HG03159 (cell line): ENCODE measurements at regions not wholly inside any gene's neighbourhood (a gene's known extent, or its start where the extent isn't known, plus 50 kb on each side); places are given as distances from the start of the nearest gene placed in this dataset.
"Not testable (repeated sequence)": the region's sequence is repeated elsewhere in the genome, so short reads cannot be mapped to it uniquely, and the experiment has no call there.

Experiments used
- ATAC-seq: cut with Tn5 transposase; IDR thresholded peaks from one replicate; pipeline ENCODE4 v1.9.1; 2021; ENCODE audit warnings: mild to moderate bottlenecking, moderate library complexity; ENCODE audit not compliant: unreplicated experiment

- ATAC-seq = not testable (repeated sequence)
These were observed 105.5 kb downstream of the BUD13 start for GRCh38 chr11:116667318-116667717.

- ATAC-seq = not testable (repeated sequence)
These were observed 106.0 kb downstream of the BUD13 start for GRCh38 chr11:116666673-116667249.

- ATAC-seq = no peak
These were observed 107.3 kb downstream of the BUD13 start for GRCh38 chr11:116665523-116665922.

GRCh38 chr11:116661056-116661455 lies 111.7 kb downstream of the BUD13 start:
- no peak for ATAC-seq

GRCh38 chr11:116660011-116660410 lies 112.8 kb downstream of the BUD13 start:
- ATAC-seq = no peak

GRCh38 chr11:116658876-116659535 lies 113.8 kb downstream of the BUD13 start:
- ATAC-seq = no peak

GRCh38 chr11:116657842-116658825 lies 114.7 kb downstream of the BUD13 start:
- no peak for ATAC-seq

- ATAC-seq = no peak
These were observed 116.8 kb downstream of the BUD13 start for GRCh38 chr11:116656011-116656410.

- no peak for ATAC-seq
These were observed 118.3 kb downstream of the BUD13 start for GRCh38 chr11:116654526-116654925.

GRCh38 chr11:116653206-116653605 lies 119.6 kb downstream of the BUD13 start:
- ATAC-seq = no peak

- ATAC-seq = no peak
These were observed 121.0 kb downstream of the BUD13 start for GRCh38 chr11:116651737-116652237.

GRCh38 chr11:116651098-116651736 lies 121.6 kb downstream of the BUD13 start:
- ATAC-seq = no peak

DNA sequence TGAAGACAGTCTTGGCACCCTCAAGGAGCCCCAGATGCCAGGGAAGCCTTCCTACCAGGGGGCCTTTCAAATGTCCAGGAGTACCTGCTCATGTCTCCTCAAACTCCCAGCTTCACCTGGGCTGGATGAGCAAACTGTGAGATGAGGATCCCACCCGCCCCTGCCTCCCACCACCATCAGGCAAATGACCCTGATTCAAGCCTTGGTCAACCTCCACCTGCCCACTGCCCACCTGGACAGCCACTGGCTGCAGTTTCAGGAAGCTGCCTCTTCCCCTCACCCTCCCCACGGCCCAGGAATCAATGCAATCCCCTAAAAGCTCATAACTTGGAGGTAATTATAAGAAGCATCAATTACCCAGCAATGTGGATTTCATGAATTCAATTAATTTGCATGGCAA lies 122.7 kb downstream of the BUD13 start:
- ATAC-seq = no peak

GRCh38 chr11:116649268-116649667 lies 123.5 kb downstream of the BUD13 start:
- ATAC-seq = no peak

DNA sequence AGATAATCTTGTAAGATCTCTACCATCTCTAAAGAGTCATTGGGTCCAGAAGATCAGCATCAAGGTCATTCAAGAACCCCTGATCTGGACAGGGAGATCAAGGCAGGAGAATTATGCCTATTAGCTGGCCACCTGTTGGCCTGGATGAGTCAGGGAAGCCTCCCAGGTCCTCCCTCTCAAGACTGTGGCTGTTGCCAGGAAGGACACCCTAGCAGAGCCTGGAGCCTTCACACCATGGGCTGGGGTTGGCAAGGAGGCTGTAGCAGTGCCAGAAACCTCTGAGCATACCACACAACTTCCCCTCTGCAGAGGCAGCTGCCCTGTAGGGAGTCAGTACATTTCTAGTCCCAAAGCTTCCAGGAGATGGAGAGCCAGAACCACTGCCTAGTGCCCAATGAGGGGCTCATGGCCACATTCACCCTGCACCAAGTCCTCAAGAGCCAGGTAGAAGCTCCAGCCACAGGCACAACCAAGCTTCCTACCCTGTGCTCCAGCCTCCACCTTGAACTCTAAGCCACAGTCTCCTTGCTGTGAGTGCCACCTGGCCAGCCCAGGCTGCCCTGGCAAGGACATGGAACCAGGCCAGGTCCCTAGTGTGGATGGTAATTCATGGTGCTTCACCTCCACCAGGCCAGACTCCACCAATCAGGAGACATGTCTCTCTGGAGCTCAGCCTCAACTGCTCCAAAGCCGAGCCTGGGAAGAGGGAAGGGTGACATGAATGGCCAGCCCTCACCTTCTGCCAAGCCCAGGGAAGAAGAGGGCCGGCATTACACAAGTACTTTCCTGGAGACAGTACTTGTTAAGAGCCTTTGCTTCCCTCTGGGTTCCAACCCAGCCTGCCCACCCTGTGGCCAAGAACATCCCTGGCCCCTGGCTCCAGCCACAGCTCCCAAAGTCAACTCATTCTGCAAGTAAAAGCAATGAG lies 124.3 kb downstream of the BUD13 start:
- ATAC-seq = no peak

DNA sequence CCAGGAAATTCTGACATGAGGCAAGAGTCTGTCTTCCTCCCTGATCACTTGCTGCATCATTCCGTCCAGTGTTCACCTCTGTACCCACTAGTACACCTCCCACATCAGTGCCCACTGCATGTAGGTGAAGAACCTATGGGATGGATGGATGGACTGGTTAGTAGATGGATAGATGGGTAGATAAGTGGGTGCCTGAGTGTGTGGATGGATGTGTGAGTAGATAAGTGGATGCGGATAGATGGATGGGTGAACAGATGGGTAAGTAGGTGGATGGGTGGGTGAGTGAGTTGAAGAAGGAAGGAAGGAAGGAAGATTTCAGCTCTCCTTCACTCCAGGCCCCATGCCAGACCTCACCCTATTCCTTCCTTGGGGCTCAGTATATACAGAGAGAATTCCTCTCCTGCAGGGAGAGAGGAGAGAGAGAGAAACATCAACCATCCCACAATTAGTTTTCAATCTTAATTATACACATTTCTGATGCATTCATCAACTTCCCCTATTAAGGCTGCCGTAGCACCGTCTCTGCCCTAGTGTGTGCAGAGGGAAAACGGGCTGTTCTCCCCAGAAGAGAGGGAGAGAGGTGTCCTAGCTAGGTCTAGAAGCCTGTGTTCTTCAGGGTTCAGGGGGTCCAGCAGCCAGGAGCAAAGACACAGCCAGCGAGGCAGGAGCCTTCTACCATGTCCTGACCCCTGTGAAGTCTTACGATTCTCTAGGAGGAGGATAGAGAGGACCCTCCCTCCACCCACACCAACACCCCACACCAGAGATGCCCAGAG lies 125.3 kb downstream of the BUD13 start:
- no peak for ATAC-seq

DNA sequence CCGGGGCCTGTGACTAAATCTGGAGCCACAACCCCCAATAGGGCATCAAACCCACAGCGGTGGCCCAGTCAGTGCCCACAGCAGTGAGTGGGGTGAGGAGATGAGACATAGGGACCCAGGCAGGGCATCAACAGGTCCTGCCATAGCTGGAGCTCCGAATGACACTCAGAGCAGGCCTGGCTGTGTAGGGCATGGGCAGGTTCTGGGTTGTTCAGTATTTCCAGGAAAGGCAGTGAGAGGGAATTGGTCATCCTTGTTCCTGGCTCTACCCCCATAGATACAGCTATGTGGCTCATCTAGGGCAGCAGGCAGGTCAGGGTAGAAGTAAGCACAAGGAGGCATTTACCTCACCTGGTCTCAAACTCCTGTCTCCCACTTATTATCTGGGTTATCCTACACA lies 126.6 kb downstream of the BUD13 start:
- ATAC-seq = no peak

DNA sequence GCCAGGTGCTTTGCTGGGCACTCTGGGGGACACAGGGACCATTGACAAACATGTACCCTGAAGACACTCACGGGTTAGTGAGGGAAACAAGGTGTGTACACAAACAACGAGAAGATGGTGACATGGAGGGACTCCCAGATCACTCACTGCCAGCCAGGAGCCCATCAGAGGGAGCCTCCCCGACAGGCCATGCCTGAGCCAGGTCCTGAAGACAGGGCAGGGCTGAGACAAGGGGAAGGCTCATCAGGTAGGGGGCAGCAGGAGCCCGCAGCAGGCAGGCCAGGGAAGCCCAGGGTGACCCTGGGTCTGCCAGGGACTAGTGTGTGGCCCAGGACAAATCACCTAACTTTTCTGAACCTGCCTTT lies 127.9 kb downstream of the BUD13 start:
- no peak for ATAC-seq
